ENCODE measurements at regions not wholly inside any gene's neighbourhood (a gene's known extent, or its start where the extent isn't known, plus 50 kb on each side); places are given as distances from the start of the nearest gene placed in this dataset.

DNA sequence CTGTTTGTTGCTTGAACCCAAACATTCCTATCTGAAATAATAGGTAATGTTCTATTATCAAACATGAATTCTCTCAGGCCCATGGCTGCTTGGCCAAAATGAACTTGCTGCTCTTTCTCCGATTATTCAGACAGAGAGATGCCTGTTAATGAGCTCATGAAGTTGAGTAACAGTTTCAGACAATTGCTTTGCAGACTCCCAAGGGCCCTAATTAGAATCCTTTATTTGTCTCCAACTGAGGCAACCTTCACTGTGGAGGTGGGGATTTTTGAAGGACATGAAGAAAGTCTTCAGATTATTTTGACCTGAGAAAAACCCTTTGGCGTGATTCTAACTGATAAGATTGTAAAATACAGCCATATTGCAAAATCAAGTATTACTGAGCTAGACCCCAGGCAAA lies 466.7 kb downstream of the NFIB start:
- TF ChIP-seq RAD21 (IDR thresholded peaks at IDR 0.05; ENCODE audit: low read depth) (no peak), EP300 (IDR thresholded peaks at IDR 0.05; ENCODE audit: borderline replicate concordance) (no peak), TCF12 (IDR thresholded peaks at IDR 0.05; ENCODE audit: low read depth) (no peak), EGR1 (IDR thresholded peaks at IDR 0.05) (no peak), TAF1 (IDR thresholded peaks at IDR 0.05; ENCODE audit: low read depth) (no peak), YY1 (IDR thresholded peaks at IDR 0.05; ENCODE audit: low read depth) (no peak), NFIC (IDR thresholded peaks at IDR 0.05) (no peak), TEAD4 (IDR thresholded peaks at IDR 0.05) (no peak)
